NOMO-1 treated with DMSO at 0.1 percent for 48 hours (cell line): ENCODE measurements at regions not wholly inside any gene's neighbourhood (a gene's known extent, or its start where the extent isn't known, plus 50 kb on each side); places are given as distances from the start of the nearest gene placed in this dataset.
"Not testable (repeated sequence)": the region's sequence is repeated elsewhere in the genome, so short reads cannot be mapped to it uniquely, and the experiment has no call there.

ENCODE experiments used
- DNase-seq: peaks from one replicate; lab custom pipeline; 2025; ENCODE audit not compliant: unreplicated experiment; lab: John Stamatoyannopoulos, UW

GRCh38 chr7:32691965-32692815 is 196.9 kb downstream of the AVL9 start:
- DNase-seq = peak; percentile 64

- DNase-seq = not testable (repeated sequence)
Measured at GRCh38 chr7:32688092-32688491, 192.8 kb downstream of the AVL9 start.

- no peak for DNase-seq
Measured at GRCh38 chr7:32681174-32681518, 185.9 kb downstream of the AVL9 start.

GRCh38 chr7:32680259-32681173 is 185.2 kb downstream of the AVL9 start:
- no peak for DNase-seq

GRCh38 chr7:32679192-32679591 is 183.9 kb downstream of the AVL9 start:
- DNase-seq = no peak

- no peak for DNase-seq
Measured at GRCh38 chr7:32677593-32677992, 182.3 kb downstream of the AVL9 start.

- no peak for DNase-seq
Measured at GRCh38 chr7:32676249-32676941, 181.1 kb downstream of the AVL9 start.

- no peak for DNase-seq
Measured at GRCh38 chr7:32673275-32673983, 178.1 kb downstream of the AVL9 start.

- no peak for DNase-seq
Measured at GRCh38 chr7:32670110-32671025, 175.1 kb downstream of the AVL9 start.

- DNase-seq = not testable (repeated sequence)
Measured at GRCh38 chr7:32669173-32669870, 174.0 kb downstream of the AVL9 start.

- DNase-seq = not testable (repeated sequence)
Measured at GRCh38 chr7:32668387-32669097, 173.3 kb downstream of the AVL9 start.

GRCh38 chr7:32667586-32667985 is 172.3 kb downstream of the AVL9 start:
- DNase-seq = not testable (repeated sequence)

GRCh38 chr7:32663805-32664211 is 168.5 kb downstream of the AVL9 start:
- not testable (repeated sequence) for DNase-seq

- DNase-seq = peak; percentile 51
Measured at GRCh38 chr7:32662509-32662908, 167.2 kb downstream of the AVL9 start.

GRCh38 chr7:32661929-32662328 is 166.6 kb downstream of the AVL9 start:
- DNase-seq = no peak

- no peak for DNase-seq
Measured at GRCh38 chr7:32661501-32661900, 166.2 kb downstream of the AVL9 start.

GRCh38 chr7:32660936-32661335 is 165.6 kb downstream of the AVL9 start:
- DNase-seq = no peak

GRCh38 chr7:32659853-32660252 is 164.6 kb downstream of the AVL9 start:
- DNase-seq = no peak
